ENCODE measurements at regions not wholly inside any gene's neighbourhood (a gene's known extent, or its start where the extent isn't known, plus 50 kb on each side); places are given as distances from the start of the nearest gene placed in this dataset.

DNA sequence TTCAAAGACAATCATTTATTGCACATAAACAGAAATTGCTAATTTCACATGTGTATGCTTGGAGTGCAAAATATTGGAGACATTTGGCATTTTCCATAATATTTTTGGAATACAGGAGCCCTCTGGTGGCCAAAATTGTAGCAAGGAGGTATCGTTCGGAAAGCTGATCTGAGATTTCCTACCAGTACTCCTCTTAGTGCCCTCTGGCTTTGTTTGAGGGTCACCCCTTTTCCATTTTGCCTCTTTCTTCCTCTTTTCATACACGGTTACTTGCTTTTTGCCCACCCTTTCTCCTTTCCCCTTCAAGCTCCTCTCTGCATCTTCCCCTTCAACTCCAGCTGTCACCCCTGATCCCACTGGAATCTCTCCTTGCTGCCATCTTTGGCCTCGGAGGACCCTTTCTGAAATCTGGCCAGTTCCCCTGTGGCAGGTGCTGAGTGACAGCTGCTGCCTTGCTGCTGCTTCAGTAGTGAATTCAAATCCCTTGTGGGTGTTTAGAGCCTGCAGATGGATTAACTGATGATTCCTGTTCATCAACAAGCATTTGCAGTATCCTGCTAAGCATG is 164.6 kb upstream of the PARP11 start:
- no peak for DNase-seq
- Histone ChIP-seq H3K9me3 (no peaks in the 10 kb centered on the region), H3K36me3 (no peaks in the 10 kb centered on the region), H3K27me3 (no peaks in the 10 kb centered on the region), H3K4me3 (no peak overlapping the region)

DNA sequence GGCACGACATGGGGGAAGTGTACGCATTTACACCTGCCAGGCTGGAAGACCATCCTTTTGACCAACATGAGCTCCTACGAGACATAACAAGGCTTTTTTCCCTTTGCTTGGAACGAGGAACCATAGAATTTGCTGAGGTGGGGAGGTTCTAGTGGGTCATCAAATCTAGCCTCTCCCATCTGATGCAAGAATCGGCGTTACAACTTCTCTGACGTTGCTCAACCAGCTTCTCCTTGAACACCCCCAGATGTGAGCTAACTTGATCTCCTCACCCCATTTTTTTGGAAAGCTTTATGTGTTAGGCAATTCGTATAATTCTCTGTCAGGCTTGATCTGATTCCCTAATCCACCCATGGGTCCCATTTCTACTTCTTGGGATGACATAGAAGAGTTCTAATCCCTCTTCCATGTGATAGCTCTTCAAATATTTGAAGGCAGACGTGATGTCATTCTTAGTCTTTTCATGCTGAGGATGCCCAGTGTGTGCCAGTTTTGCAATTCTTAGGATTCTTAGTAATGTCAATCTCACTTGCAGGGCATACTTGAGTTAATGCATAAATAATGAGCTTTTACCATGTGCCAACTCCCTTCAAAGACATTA is 163.6 kb upstream of the PARP11 start:
- Histone ChIP-seq H3K27me3 (no peaks in the 10 kb centered on the region), H3K4me3 (no peak overlapping the region), H3K9me3 (no peaks in the 10 kb centered on the region), H3K36me3 (no peaks in the 10 kb centered on the region)
- DNase-seq, result no peak

DNA sequence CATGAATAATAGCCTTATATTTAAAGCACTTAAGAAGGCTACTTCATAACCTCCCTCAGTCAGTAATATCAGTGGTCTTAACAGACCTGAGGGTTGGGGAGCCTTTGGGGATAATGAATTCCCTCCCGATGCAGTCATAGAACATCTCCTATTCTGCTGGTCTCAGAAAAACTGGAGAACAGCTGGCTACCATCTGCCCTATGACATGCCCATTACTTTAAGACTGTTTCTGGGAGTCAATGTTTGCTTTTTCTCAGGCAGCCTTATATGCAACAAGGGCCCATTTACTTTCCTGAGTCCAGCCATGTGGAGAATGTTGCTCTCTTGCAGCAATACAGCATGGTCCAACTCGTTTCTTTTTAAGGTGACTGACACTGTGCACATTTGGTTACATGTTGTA is 161.7 kb upstream of the PARP11 start:
- DNase-seq, result no peak
- no peaks in the 10 kb centered on the region for H3K36me3 ChIP-seq
- H3K27me3 ChIP-seq, result no peaks in the 10 kb centered on the region
- no peak overlapping the region for H3K4me3 ChIP-seq
- H3K9me3 ChIP-seq, result no peaks in the 10 kb centered on the region

DNA sequence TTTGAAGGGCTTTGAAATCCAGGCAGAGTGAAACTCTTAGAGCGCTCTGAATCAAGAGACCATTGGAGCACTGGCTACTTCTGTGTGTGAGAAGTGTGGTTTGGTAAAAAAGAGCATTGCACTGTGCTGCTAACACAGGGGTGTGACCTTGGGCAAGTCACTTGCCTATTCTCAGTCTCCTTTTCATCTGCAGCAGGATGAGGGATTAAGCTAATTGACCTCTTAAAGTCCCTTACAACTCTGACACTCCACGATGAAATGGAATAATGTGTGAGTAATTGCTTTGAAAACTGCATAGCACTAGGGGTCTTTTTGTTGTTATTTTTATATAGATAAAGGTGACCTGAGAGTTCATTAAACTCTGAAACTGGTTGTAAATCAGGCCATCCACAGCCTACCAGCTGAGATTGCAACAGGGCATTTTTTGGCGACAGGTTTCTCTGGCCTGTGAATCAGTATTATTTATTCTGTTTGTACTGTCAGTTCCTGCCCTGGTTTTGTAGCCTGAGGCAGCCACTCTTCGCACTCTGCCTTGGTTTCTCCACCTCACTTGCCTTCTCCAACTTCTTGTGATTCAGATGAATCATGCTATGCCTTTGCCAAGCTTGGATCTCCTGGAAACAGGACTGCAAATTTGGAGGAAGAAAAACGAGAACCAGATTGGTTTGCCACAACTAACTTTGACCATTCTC is 159.9 kb upstream of the PARP11 start:
- no peaks in the 10 kb centered on the region for H3K27me3 ChIP-seq
- DNase-seq, result peak; percentile 51
- H3K4me3 ChIP-seq, result no peak overlapping the region
- H3K9me3 ChIP-seq, result no peaks in the 10 kb centered on the region
- no peaks in the 10 kb centered on the region for H3K36me3 ChIP-seq

DNA sequence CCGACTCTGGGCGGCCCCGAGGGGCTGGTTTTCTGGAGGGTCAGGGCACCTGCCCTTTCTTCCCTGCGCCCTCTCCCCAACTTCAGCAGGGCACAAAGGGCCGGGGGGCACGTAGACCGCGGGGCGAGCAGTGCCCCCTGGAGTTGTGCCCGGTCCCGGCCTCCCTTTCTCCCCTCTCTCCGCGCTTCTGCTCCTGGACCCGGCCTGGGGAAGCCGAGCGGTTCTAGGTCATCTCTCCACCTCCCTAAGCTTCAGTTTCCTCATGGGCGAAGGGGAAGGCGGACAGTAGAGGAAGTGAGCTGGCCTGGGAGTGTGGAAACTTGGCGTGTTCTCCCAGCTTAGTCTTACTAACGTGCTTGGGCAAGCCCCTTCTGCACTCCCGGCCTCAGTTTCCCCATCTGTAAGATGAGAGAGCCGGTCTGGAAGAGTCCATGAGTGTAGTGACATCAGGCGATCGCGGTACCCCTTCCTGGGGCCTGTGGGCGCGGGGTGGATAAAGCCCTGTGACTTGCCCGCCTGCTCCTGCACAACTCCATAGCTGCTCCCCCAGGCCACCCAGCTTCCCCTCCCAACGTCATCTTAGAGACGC is 158.6 kb upstream of the PARP11 start:
- peak; percentile 32 for DNase-seq
- Histone ChIP-seq H3K27me3 (no peaks in the 10 kb centered on the region), H3K36me3 (no peaks in the 10 kb centered on the region), H3K4me3 (peak overlapping the region; percentile 37), H3K9me3 (no peaks in the 10 kb centered on the region)

DNA sequence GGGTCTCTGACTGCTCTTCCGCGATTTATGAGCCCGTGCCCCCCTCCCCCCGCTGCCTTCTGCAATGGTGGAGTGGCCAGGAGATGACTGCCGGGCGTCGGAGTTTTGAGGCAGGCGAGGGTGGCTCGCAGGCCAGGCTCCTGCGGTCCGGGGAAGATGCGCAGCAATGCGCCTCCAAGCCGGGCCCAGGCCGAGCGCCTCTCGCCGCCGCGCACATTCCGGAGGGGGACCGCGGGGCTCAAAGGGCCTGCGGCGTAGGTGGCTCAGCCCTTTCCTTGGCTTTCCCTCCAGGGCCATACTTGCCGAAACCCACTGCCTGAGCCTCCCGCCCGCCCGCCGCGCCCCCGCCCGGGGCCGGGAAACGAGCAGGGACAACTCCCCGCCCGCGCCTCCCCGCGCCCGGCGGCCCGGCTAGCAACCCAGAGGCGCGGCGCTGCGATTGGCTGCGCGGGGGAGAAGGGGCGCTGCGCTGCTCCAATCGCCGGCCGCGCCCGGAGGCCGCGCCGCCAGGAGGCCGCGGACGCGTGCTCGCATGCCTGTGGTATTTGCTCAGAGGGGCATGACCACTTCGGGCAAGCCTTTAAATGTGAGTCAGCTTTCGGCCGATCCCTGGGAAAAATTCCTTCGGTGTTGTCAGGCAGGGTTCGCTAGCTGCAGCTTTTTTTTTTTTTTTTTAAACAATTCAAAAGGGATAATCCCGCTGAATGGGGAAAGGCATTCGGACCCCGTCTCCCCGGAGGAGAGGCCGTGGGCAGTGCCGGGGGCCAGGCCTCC is 157.9 kb upstream of the PARP11 start:
- Histone ChIP-seq H3K36me3 (no peaks in the 10 kb centered on the region), H3K9me3 (no peaks in the 10 kb centered on the region)
- peak; percentile 96 for DNase-seq

DNA sequence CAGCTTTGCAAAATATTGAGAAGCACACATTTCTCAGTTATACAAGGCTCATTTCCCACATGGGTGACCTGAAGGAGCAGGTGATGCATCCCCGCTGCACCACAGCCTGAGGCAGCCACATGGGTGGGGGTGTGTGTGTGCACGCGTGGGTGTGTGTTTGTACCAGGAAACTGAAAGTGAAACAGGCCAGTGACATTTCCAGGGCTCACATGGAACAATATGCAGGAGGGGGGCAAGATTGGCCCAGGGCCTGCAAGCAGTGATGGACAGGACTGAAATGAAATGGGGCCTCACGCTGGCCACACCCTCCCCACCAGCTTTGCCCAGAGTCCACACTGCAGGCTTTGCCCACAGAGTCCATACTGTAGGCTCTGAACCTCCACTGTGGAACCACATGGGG is 154.2 kb upstream of the PARP11 start:
- no peaks in the 10 kb centered on the region for H3K27me3 ChIP-seq
- H3K4me3 ChIP-seq, result no peak overlapping the region
- H3K9me3 ChIP-seq, result no peaks in the 10 kb centered on the region
- H3K36me3 ChIP-seq, result no peaks in the 10 kb centered on the region
- peak; percentile 6 for DNase-seq

More for the DNA sequence above, 157.9 kb upstream of the PARP11 start:
- no peaks in the 10 kb centered on the region for H3K27me3 ChIP-seq
- H3K4me3 ChIP-seq, result peak overlapping the region; percentile 46

DNA sequence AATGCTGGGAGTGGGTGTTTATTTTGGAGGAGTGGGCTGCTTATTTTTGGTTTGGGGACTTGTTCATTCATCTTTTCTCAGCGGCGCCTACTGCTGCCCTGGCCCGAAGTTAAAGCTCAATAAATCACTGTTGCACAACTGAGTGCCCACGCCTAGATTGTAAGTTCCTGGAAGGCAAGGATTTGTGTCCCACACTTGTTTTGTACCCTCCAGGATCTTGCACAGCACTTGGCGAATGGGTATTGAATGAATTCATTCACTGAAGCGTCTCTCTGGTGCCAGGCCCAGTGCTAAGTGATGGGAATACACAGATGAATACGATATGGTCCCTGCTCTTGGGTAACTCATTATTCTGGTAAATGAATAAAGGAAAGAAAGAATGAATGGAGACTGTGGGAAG is 153.3 kb upstream of the PARP11 start:
- Histone ChIP-seq H3K4me3 (no peak overlapping the region), H3K9me3 (no peaks in the 10 kb centered on the region), H3K27me3 (no peaks in the 10 kb centered on the region), H3K36me3 (no peaks in the 10 kb centered on the region)
- no peak for DNase-seq

DNA sequence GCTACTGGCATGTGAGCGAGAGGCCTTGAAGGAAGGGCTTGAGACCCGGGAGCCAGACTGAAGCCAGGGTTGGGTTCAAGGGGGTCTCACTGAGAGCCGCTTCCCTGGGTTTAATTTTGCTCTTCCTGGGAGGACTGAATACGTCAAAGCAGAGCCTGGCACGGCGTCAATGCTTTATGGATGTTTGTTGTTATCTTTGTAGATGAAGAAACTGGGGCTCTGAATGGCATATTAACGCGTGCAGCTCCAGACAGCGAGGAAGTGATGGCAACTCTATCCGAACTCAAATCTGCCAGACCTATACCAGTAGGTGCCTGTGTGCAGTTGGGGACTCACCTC is 152.8 kb upstream of the PARP11 start:
- H3K4me3 ChIP-seq, result no peak overlapping the region
- H3K27me3 ChIP-seq, result no peaks in the 10 kb centered on the region
- H3K36me3 ChIP-seq, result no peaks in the 10 kb centered on the region
- H3K9me3 ChIP-seq, result no peaks in the 10 kb centered on the region
- DNase-seq, result no peak

DNA sequence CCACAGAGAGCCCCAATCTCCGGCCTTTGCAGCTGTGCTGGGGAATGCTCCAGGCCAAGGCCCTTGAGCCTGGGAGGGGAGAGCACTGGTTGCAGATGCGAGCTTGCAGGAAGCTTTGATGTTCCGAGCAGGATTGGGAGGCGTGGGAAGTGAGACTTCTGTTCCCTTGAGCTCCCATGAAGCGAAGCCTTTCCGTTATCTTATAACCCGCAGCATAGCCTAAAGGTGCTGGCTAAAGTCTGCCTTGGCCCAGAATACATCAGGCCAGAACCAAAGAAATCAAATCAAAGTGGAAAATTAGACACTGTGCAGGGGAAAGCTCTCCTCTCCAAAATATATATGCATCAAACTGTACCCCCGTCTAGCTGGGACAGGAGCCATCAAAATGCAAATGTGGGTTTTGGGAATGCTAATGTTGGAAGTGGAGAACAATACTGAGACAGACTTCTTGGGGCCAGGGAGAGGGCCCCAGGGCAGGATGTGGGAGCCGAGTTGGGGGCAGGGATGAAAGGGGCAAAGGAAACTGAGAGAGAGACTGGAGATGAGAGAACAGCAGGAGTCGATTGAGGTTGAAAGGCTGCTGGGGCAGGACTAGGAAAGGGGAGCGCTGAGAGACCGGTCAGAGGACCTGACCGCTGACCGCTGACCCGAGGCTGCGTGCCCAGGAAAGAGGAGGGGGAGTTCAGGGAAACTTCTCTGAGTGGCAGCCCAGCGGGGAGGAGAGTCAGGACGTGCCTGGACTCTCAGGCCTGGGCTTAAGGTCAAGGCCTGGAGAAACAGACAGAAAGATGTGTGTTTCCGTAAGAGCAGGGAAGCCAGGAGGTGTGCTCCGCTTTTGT is 152.2 kb upstream of the PARP11 start:
- H3K27me3 ChIP-seq, result no peaks in the 10 kb centered on the region
- DNase-seq, result no peak
- no peaks in the 10 kb centered on the region for H3K9me3 ChIP-seq
- no peaks in the 10 kb centered on the region for H3K36me3 ChIP-seq
- no peak overlapping the region for H3K4me3 ChIP-seq

DNA sequence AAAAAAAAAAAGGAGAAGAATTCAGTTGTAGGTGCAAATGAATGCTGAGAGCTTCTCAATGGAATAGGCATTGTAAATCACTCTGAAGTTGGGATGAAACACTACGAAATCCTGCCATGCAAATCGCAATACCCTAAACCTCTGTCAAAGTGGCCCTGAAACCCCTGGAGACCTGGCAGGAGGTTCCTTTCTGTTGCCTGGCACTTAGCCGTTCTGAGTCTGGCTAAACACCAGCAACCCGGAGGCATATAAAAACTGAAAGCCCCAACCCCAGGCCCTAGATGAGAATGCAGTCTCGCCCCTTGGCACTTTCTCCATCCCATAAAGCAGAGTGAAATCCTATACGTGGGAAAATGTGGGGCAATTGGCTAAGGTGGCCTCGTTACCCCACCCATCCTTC is 151.5 kb upstream of the PARP11 start:
- H3K4me3 ChIP-seq, result no peak overlapping the region
- no peak for DNase-seq

DNA sequence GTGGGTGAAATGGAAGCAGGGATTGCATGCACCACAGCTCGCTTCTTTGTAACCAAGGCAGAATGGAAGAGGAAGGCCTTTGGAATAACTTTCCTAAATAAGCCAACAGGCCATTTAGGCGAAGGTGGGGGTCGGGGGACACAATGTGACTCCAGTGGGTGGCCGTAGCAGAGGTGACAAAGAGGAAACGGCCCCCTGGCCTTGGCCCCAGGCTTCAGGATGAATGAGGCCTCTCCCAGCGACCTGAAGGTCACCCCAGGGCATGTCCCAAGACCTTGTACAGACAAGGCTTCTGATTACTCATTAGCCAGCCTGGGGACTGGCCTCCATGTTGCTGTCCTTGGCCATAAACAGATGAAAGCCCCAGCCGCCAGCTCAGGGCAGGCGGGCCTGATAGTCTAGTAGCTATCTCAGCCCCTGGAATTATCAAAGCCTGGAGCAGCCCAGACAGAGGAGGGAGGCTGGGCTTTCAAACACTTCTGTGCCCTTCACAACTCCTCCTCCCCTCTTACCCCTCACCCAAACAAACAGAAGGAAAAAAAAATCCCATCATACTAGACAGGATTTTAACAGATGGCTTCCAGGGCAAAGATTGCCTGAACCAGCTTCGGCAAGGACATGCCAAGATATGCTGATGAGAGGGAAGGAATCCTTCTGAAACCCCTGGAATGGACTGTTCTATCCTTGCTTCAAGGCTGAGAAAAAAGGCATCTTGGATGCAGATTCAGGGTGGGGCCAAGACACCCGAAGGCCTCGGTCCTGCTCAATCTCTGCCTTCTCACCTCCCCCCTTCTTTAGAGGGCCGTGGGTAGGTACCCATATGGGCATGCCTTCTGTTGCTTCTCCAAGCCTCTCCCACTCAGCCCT is 142.3 kb upstream of the PARP11 start:
- no peaks in the 10 kb centered on the region for H3K9me3 ChIP-seq
- H3K36me3 ChIP-seq, result no peaks in the 10 kb centered on the region
- H3K4me3 ChIP-seq, result no peak overlapping the region
- DNase-seq, result no peak
- no peaks in the 10 kb centered on the region for H3K27me3 ChIP-seq

More for the DNA sequence above, 151.5 kb upstream of the PARP11 start:
- Histone ChIP-seq H3K9me3 (no peaks in the 10 kb centered on the region), H3K36me3 (no peaks in the 10 kb centered on the region), H3K27me3 (no peaks in the 10 kb centered on the region)

DNA sequence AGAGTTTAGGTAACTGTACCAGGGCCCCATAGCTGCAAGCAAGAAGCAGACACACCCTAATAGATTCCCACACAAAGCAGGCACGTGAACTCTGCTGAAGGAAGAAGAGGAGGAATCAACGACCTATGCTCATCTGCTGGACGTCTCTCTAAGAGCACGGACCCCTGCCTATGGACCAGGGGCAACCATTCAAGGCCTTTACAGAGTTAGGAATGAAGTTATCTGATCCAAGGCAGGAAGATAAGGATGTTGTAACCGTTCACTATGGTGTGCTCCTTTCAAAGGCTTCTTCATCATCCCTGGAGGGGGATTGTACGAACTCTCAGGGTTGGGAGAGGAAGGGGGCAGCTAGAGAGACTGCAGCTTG is 141.6 kb upstream of the PARP11 start:
- Histone ChIP-seq H3K27me3 (no peaks in the 10 kb centered on the region), H3K9me3 (no peaks in the 10 kb centered on the region), H3K36me3 (no peaks in the 10 kb centered on the region), H3K4me3 (no peak overlapping the region)
- no peak for DNase-seq

DNA sequence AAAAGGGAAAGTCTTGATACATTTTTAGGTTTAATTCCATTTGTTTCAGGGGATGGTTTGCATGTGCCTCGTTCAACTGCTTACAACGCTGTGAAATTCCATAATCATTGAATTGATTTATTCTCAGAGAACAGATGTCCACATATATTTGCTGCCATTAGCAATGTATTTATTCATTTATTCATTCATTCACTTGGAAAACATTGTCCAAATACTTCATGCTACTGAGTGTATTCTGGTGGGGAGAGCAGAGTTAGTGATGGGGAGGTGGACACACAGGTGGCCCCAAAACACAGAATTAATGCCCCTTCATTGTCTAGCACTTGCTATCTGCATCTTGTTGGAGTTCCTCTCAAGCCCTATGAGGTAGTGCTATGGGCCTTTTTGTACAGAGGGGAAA is 141.2 kb upstream of the PARP11 start:
- Histone ChIP-seq H3K27me3 (no peaks in the 10 kb centered on the region), H3K36me3 (no peaks in the 10 kb centered on the region), H3K9me3 (no peaks in the 10 kb centered on the region), H3K4me3 (no peak overlapping the region)
- DNase-seq, result no peak

DNA sequence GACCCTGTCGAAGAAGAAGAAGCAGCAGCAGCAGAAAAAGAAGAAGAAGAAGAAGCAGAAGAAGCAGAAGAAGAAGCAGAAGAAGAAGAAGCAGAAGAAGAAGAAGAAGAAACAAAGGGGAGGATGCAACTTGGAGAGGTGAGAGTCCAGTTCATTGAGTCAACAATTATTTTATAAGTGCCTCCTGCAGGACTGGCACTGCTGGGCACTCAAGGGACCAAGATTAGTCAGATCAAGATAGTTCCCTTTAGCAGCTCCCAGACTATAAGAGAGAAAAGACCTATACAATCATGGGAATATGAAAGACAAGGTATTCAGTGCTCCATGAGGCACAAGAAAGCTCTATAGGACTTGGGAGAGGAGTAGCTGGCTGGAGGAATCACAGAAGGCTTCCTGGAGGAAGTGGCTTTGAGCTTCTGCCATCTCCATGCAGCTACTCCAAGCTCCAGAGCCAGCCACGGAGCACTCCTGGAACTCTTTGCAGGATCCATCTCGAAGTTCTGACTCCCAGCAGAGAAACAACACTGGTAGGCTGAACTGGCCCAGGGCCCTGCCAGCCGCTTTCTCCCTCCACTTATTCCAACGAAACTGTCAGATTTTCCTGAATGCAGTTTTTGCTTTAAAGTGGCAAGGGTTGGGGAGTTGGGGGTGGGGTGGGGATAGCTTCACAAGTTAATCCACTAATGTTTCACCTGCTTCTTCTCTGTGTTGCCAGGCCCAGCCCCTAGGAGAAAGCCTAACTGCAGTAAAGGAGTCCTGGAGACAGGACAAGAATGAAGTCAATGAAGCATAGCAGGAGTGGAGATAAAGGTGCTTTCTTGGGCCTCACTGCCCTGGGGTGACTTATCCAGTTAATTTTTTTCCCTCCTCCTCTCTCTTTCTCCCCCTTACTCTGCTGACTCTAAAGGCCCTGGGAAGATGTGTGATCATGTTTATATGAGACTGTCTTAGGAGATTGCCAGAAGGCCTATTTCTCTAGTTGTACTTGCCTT is 140.1 kb upstream of the PARP11 start:
- H3K4me3 ChIP-seq, result no peak overlapping the region
- no peaks in the 10 kb centered on the region for H3K36me3 ChIP-seq
- no peaks in the 10 kb centered on the region for H3K27me3 ChIP-seq
- H3K9me3 ChIP-seq, result no peaks in the 10 kb centered on the region
- DNase-seq, result no peak

All from MG63 (cell line).